Gastrocnemius medialis (tissue), 4 donors: ENCODE measurements at regions not wholly inside any gene's neighbourhood (a gene's known extent, or its start where the extent isn't known, plus 50 kb on each side); places are given as distances from the start of the nearest gene placed in this dataset.

Source experiments
- CTCF ChIP-seq, 5 experiments: fragments of 450-650 bp in 3 of 5; fragments of 200-600 bp in 2 of 5; sonication (generic) in 2 of 5; IDR thresholded peaks in 4 of 5; conservative IDR thresholded peaks in 1 of 5; 1 replicate in 4 of 5; 2 replicates in 1 of 5; pipeline ENCODE4 v1.5.1; 2016 to 2019; ENCODE audit warnings: antibody characterized with exemption in 5 of 5, mild to moderate bottlenecking in 3 of 5, moderate library complexity in 3 of 5
- POLR2A ChIP-seq, 2 donors: fragments of 450-650 bp; IDR thresholded peaks; one replicate each; pipeline ENCODE4 v1.6.1; 2017; ENCODE audit warnings: antibody characterized with exemption in 2 of 2, mild to moderate bottlenecking in 2 of 2, moderate library complexity in 2 of 2

- no peak for TF ChIP-seq CTCF (IDR thresholded peaks at IDR 0.05 in 4 of 5, conservative IDR thresholded peaks at IDR 0.05 in 1 of 5)
- no peak for TF ChIP-seq POLR2A (IDR thresholded peaks at IDR 0.05)
These were observed 432.2 kb upstream of the ZNF507 start for GRCh38 chr19:31913103-31913661.
